Suppressor macrophage treated with lipopolysaccharide for 1 hour (primary cell): ENCODE measurements at regions not wholly inside any gene's neighbourhood (a gene's known extent, or its start where the extent isn't known, plus 50 kb on each side); places are given as distances from the start of the nearest gene placed in this dataset.
"Not testable (repeated sequence)": the region's sequence is repeated elsewhere in the genome, so short reads cannot be mapped to it uniquely, and the experiment has no call there.

Experiments used
- DNase-seq, 3 donors: peaks; one replicate each; pipeline ENCODE4 v3.0.0-alpha.2; 2020 to 2022

DNA sequence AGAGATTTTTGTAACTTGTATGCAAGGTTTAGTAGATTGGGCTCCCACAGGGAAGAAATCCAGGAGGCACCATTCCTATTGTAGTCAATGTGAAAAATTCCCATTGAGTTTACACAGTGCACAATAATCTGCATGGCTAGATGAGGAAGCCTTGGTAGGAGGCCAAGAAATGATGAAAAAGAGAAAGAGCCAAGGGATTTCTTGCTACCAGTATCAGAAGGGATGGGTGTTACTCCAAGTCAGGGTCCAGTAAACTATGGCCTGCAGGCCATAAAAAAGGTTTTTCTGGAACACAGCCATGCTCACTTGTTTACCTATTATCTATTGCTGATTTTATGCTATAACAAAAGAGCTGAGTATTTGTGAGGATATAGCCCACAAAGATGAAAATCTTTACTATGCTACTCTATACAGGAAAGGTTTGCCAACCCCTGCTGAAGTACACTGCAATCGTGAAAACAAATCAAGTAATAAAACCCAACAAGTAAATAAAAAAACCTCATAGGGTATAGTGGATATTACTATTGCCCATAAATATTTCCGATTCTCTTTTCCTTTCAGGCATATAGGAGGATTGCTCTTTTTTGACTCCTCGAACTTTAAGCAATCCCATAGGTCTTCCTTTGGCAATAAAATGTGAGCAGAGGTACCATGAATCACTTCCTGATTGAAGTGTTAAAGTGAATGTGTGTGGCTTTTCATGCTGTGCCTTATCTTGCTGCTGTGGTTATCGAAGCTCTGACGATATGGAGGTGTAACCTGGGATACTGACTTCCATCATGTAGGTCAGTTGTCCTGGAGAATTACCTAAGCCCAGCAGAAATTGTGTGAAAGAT lies 256.3 kb upstream of the MAGI2 start:
- no peak for DNase-seq

DNA sequence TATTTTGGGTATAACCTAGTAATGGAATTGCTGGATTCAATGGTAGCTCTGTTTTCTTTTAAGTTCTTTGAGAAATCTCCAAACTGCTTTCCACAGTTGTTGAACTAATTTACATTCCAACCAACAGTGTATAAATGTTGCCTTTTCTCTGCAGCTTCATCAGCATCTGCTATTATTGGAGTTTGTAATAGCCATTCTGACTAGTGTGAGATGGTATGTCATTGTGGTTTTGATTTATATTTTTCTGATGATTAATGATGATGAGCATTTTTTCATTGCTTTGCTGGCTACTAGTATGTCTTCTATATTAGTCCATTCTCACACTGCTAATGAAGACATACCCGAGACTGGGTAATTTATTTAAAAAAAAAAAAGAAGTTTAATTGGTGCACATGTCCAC lies 248.6 kb upstream of the MAGI2 start:
- DNase-seq = no peak

DNA sequence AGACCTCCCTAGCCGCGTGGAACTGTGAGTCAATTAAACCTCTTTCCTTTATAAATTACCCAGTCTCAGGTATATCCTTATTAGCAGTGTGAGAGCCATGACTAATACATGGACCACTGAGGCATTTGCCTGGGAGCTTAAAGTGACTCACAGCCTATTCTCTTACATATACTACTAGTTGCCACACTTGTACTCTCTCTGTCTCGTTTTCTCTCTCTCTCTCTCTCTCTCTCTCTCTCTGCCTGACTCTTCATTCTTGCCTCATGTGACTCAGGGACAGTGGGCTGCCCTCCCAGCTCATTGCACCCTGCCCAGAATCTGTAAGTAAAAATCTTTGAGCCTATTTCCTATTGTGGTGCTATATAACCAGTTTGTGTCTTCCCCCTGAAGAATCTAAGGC lies 238.5 kb upstream of the MAGI2 start:
- DNase-seq = no peak

DNA sequence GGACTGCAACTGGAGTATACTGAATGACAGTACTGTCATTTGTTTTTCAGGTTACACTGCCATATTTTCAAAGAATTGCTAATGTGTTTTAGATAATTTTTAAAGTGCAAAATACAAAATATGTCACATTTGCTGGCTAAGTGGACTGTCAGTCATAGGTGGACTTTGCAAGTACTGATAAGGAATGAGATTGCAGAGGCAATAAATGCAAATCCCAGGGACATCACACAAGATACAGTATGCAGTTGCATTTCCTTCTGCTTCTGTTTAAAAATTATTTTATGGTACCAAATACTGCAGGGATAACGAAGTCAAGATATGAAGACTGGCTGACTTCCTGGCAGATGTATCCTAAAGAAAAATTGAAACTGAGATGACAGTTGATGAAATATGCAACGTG lies 237.6 kb upstream of the MAGI2 start:
- no peak for DNase-seq

DNA sequence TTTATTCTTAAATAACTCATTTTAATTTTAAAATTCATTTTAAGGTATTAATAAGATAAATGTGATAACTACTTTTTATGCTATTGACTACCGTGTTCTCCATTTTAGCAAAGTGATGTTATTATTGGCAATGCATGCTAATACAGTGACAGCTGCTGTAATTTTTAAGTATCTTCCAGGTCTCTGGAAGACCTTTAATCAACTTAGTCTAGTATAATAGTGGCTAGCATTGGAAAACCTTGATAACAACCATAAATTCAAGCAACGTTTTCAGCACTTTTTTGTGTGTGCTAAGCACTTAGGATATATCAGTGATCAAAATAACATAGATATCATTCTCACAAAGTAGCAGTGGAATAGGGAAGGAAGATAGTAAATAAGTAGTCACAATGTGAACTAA lies 230.9 kb upstream of the MAGI2 start:
- no peak for DNase-seq

DNA sequence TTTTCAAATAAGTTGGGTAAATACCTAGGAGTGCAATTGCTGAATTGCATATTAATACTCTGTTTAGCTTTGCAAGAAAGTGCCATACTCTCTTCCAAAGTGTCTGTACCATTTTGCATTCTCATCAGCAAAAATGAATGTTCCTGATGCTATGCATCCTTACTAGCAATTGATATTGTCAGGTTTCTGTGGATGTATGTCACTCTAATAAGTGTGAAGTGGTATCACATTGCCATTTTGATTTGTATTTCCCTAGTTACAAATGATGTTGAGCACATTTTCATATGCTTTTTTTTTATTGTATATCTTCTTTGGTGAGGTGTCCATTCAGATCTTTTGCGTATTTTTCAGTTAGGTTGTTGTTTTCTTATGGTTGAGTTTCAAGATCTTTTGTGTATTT lies 230.4 kb upstream of the MAGI2 start:
- no peak for DNase-seq

DNA sequence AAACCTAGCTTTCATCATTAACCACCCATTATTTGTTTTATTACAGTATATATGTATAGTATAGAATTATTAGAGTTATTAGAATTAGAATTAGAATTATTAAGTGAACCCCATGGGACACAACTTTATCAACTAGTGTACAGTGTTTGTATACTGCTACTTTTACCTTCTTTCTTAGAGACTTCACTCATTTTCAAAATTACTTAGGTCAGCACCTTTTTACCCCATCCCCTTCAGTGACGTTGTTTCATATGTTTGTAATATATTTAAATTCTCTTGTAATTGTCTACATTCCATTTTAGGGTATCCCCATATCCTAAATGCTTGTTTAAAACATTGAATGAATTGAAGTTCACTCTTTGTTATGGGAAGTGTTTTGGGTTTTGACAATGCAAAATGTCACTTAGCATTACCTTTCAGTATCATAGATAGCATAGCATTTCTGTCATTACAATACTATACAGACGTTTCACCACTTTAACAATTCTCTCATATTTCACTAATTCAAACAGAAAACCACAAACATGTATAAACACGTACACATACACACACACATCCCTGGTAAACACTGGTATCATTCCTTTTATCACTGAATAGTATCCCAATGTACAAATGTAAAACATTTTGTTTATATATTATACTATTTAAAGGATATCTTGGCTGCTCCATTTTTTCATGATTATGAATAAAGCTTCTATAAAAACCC lies 229.9 kb upstream of the MAGI2 start:
- no peak for DNase-seq

DNA sequence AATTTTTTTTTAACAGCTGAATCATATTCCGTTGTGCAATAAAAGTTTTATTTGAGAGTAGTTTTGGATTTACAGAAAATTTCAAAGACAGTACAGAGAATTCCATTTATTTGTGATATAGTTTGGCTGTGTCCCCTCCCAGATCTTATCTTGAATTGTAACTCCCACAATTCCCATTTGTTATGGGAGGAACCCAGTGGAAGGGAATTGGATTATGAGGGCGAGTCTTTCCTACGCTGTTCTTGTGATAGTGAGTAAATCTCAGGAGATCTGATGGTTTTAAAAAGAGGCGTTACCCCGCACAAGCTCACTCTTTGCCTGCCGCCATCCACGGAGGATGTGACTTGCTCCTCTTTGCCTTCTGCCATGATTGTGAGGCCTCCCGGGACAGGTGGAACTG lies 228.0 kb upstream of the MAGI2 start:
- DNase-seq = no peak

DNA sequence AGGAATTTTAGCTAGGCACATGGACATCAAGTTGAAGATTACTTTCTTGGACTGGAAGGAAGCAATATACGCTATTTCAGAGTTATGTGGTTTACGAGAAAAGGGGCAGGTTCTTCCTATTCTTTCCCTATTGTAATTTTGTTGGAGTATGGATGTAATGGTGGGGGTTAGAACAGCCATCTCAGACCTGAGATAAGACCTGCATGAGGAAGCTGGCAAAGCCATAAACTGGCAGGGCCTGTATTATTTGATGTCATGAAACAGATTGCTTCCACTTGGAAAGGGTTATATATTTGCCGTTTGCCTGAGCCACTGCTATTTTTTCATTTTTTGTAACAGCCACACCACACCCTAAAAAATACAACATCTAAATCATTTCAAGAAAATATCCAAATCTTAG lies 220.5 kb upstream of the MAGI2 start:
- DNase-seq = no peak

DNA sequence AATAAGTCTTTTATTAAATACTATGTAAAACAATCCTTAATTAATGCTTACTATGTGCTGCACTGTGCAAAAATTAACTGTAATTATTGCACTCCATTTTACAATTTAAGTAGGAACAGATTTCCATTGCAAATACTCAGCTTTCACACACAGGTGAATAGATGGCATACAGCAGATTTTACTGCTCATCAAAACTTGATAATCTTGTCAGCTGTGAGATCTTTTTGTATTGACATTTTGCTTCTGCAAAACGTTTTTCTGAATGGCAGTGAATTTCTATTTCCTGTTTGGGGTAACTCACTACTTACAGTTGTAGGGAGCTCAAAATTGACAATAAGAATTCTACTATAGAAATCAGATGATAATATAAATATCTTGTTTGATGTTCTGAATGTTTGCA lies 220.0 kb upstream of the MAGI2 start:
- DNase-seq = no peak

DNA sequence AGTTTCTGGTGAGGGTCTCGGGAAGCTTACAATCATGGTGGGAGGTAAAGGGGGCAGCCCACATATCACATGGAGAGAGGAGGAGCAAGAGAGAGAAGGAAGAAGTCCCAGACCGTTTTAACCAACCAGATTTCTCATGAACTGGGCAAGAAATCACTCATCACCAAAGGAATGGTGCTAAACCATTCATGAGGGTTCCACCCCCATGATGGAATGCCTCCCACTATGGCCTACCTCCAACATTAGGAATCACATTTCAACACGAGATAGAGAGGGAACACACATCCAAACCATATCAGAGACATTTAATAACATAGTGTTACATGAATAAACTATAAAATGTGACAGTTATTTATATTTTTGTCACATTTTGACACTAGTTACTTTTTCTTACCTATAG lies 214.8 kb upstream of the MAGI2 start:
- no peak for DNase-seq

DNA sequence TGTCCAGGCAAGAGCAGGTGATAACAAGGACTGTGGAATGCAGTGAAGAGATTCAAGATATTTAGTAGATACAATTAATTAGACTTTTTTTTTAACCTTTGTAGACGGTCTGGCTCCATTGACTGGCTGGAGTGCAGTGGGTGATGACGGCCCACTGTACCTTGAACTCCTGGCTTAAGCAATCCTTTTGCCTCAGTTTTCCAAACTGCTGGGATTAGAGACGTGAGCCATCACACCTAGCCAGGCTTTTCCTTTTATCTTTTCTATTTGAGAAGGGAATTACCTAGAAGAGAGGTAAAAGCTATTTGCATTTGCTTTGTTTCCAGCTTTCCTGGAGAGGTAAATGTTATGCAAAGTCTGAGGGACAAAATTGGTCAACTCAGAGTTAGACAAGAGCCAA lies 213.0 kb upstream of the MAGI2 start:
- no peak for DNase-seq

DNA sequence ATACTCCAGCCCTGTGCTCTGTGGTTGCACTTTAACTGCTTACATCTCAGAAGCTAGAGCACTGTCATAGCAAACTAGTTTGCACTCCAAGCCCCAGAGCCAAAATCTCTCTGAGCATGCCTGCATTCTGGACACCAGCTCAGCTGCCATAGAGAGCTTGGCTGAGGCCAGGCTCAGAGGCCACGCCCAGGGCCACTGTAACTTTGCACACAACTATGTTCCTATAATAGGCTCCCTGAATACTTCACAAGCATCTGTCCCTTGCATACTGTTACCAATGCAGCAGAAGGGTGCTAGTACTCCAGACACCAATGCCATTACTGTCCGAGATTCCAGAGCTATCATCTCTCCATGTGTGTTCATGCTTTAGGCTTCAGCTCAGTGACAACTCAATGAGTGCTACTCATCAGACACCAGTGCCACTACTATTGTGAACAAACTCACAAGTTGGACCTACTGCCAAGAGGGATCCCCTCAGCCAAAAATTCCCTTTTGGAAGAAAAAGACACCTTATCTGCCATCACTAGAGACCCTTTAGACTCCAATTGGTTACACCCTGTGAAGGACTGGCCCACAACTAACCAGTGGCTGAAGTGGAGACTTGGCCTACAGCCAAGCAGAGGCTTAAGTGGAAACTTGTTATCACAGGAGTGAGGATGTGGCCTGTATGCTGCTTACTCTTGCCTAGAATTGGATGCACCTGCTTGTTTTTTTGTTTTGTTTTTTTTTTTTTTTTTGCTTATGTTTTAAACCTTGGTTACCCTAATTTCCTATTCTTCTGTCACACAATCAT lies 211.6 kb upstream of the MAGI2 start:
- no peak for DNase-seq

DNA sequence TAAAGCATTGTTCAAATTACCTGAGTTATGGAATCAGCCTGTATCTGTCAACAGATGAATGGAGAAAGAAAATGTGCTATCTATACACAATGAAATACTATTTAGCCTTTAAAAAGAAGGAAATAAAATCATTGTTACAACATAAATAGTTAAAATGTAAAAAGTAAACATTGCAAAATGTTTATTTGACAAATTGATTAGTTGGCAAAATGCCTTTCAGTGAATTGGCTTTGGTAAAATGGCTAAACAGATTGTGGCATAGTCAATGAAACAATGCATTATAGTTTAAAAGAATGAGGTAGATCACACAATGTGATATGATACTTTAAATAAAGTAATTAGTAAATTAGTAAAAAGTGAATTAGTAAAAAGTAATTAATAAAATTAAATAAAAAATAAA lies 204.8 kb upstream of the MAGI2 start:
- no peak for DNase-seq

DNA sequence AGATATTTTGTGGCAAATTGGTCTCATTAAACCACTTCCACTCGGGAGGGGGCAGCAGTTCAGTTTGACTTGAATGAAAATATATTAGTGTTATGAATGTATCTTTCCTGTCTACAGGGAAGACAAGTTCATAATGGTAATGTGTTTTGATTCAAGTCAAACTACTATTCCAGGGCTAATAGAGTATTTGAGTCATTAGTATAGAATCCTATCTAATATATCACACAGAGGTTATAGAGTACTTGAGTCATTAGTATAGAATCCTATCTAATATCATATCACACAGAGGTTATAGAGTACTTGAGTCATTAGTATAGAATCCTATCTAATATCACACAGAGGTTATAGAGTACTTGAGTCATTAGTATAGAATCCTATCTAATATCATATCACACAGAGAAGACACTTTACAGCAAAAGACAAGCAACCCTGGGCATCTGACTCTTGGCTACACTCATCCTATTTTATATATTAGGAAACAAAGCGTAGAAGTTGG lies 199.7 kb upstream of the MAGI2 start:
- DNase-seq = no peak

DNA sequence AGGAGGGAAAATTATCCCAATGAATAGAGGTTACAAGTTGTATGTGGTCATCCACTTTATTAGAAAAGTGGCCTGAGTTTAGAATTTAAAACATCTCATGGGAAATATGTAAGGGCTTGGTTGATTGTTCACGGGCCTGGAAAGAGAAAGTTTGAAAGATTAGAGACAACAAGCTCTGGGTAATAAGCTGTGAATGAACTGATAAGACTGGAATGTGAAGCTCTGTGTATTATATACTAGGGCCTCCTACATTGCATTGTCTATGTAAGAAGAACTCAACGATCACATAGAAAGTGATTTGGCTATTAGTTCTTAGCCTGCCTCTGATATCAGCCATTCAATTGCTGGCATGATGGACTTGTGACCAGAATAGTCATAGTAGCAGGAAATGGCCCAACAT lies 199.2 kb upstream of the MAGI2 start:
- DNase-seq = no peak

DNA sequence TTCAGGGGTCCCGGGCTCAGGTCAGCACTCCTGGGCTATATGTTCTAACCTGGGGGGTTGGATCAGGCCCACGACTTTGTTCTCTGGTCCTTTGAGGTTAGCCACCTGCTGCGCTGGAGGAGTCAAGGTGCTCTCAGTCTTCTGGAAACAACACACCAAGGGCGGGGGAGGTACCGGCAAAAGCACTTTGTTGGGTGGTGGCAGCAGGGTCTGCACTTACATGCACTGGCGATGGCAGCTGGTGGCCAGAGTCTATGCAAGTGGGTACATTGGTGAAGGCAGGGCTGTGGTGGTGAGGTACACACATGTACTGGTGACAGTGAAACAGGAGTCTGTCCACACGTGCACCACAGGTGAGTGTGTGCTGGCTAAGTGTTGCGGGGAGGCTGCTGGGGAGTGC lies 194.2 kb upstream of the MAGI2 start:
- no peak for DNase-seq

DNA sequence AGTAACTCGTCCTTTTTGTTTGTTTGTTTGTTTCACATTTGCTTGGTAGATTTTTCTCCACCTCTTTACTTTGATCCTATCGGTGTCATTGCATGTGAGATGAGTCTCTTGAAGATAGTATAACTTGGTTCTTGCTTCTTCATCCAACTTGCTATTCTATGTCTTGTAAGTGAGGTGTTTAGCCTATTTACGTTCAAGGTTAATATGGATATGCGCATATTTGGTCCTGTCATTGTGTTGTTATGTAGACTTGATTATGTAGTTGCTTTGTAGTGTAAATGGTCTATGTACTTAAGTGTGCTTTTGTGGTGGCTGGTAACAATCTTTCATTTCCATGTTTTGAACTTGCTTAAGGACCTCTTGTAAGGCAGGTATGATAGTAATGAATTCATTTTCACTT lies 192.8 kb upstream of the MAGI2 start:
- DNase-seq = no peak

DNA sequence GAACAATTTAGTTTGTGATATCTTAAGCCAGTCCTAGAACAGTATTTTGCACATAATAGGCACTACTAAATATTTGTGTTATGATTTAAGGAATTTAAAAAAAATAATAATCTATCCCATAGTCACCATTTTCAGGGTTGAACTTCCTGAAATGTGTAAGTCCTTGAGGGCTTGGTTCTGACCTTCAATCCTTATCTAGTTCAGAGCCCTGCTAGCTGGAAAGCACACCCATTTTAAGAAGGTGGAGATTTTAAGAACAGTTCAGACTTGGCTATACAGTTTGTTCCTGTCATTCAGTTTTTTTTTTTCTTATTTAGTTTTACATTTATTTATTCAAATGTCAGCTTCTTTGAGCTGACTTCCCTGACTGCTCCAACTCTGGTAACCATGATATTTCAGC lies 183.4 kb upstream of the MAGI2 start:
- DNase-seq = no peak

DNA sequence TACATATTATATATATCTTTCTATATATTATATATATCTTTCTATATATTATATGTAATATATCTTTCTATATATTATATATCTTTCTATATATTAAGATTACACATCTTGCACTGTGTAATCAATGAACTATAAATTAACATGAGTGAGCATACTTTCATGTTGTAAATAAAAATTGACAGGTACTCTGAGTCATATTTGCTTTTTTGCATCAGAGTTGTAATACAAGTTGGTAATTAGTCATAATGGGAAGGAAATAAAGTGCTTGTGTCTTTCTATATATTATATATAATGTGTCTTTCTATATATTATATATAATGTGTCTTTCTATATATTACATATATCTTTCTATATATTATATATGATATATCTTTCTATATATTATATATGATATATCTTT lies 172.5 kb upstream of the MAGI2 start:
- not testable (repeated sequence) for DNase-seq

DNA sequence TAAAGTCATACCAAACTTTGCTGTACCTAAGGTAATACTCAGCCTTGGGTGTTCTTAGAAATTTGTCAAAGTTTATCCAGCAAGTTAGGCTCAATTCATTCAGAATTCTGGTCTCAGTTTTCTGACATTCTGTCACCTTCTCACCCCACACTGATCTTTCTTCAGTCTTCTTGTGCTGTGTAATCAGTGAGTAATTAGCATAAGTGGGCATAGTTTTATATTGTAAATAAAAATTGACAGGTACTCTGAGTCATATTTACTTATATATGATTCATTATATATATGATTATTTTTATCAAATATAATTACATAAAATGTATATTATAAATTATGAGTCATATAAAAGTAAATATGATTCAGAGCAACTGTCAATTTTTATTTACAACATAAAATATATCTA lies 170.9 kb upstream of the MAGI2 start:
- no peak for DNase-seq

DNA sequence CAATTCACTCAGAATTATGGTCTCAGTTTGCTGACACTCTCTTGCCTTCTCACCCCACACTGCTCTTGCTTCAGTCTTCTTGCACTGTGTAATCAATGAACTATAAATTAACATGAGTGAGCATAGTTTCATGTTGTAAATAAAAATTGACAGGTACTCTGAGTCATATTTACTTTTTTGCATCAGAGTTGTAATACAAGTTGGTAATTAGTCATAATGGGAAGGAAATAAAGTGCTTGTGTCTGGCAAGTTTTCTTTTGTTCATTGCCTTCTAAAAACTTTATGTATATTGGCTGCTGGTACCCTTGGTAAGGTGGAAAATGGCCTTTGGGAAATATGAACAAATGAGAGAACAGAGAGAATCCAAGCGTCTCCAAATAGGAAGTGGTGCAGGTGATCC lies 169.3 kb upstream of the MAGI2 start:
- DNase-seq = no peak

DNA sequence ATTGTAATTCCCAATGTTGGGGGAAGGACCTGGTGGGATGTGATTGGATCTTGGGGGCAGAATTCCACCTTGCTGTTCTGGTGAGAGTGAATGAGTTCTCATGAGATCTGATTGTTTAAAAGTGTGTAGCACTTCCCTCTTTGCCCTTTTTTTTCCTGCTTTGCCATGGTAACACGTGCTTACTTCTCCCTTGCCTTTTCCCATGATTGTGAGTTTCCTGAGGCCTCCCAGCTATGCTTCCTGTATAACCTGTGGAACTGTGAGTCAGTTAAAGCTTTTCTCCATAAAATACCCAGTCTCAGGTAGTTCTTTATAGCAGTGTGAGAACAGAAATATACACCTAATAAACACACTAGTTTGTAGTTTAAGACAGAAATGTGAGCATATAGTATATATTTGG lies 166.8 kb upstream of the MAGI2 start:
- no peak for DNase-seq

DNA sequence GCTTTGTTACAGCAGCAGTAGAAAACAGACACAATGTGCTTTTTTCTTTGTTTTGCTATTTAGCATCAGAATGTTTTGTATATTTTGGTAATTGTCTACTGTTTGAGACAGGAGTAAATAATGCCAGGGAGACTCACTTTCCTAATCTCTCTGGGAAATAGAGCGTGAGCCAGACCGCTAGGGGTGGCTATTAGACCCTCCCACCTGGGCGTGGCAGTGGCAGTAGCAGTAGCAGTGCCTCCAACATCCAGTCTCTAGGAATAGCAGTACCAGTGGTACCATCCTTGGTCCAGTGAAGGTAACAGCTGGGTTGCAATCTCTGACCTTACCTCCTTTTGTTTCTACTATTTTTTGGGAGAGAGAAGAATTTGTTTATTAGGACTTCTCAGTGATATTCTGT lies 165.7 kb upstream of the MAGI2 start:
- DNase-seq = no peak
